GM18505 (cell line): ENCODE measurements at regions not wholly inside any gene's neighbourhood (a gene's known extent, or its start where the extent isn't known, plus 50 kb on each side); places are given as distances from the start of the nearest gene placed in this dataset.

Experiments
- ATAC-seq: cut with Tn5 transposase; IDR thresholded peaks from one replicate; pipeline ENCODE4 v1.9.1; 2021; ENCODE audit not compliant: unreplicated experiment
- POLR2A ChIP-seq: IDR thresholded peaks from 4 replicates; pipeline ENCODE4 v1.6.1; 2011; ENCODE audit warnings: borderline replicate concordance; ENCODE audit not compliant: insufficient read depth, insufficient read length; ENCODE audit errors: extremely low read depth

- no peak for ATAC-seq
- no peak for TF ChIP-seq POLR2A
Observed at GRCh38 chr3:16794257-16794656, 90.5 kb upstream of the PLCL2 start.

GRCh38 chr3:16795581-16795980 lies 89.2 kb upstream of the PLCL2 start:
- no peak for TF ChIP-seq POLR2A
- no peak for ATAC-seq

- no peak for TF ChIP-seq POLR2A
- ATAC-seq = no peak
Observed at GRCh38 chr3:16797831-16798230, 86.9 kb upstream of the PLCL2 start.

GRCh38 chr3:16798738-16799137 lies 86.0 kb upstream of the PLCL2 start:
- no peak for TF ChIP-seq POLR2A

GRCh38 chr3:16800361-16800760 lies 84.4 kb upstream of the PLCL2 start:
- no peak for TF ChIP-seq POLR2A
- ATAC-seq = no peak

More at GRCh38 chr3:16798738-16799137, 86.0 kb upstream of the PLCL2 start:
- no peak for ATAC-seq

GRCh38 chr3:16801223-16801622 lies 83.5 kb upstream of the PLCL2 start:
- TF ChIP-seq POLR2A = no peak
- ATAC-seq = no peak

- ATAC-seq = no peak
- TF ChIP-seq POLR2A = no peak
Observed at GRCh38 chr3:16801698-16802097, 83.1 kb upstream of the PLCL2 start.

- peak; percentile 68 for ATAC-seq
- TF ChIP-seq POLR2A = no peak
Observed at GRCh38 chr3:16802389-16802788, 82.4 kb upstream of the PLCL2 start.

- no peak for TF ChIP-seq POLR2A
- no peak for ATAC-seq
Observed at GRCh38 chr3:16803019-16803418, 81.7 kb upstream of the PLCL2 start.

GRCh38 chr3:16807391-16807790 lies 77.4 kb upstream of the PLCL2 start:
- ATAC-seq = no peak
- no peak for TF ChIP-seq POLR2A

- ATAC-seq = no peak
- no peak for TF ChIP-seq POLR2A
Observed at GRCh38 chr3:16808393-16809107, 76.2 kb upstream of the PLCL2 start.

- TF ChIP-seq POLR2A = no peak
- ATAC-seq = no peak
Observed at GRCh38 chr3:16809482-16809881, 75.3 kb upstream of the PLCL2 start.

- TF ChIP-seq POLR2A = no peak
- no peak for ATAC-seq
Observed at GRCh38 chr3:16809993-16810392, 74.8 kb upstream of the PLCL2 start.

GRCh38 chr3:16810593-16811367 lies 74.0 kb upstream of the PLCL2 start:
- ATAC-seq = no peak
- TF ChIP-seq POLR2A = no peak
